Astrocyte of the spinal cord (primary cell): ENCODE measurements at regions not wholly inside any gene's neighbourhood (a gene's known extent, or its start where the extent isn't known, plus 50 kb on each side); places are given as distances from the start of the nearest gene placed in this dataset.

ENCODE experiments used
- DNase-seq: peaks from one replicate; pipeline ENCODE4 v3.0.0; 2011; ENCODE audit warnings: low read depth, low spot score
- H3K4me3 ChIP-seq: 2 replicates; pipeline ENCODE4 v1.5.1; 2011; ENCODE audit warnings: low read depth, mild to moderate bottlenecking, low read length, moderate library complexity
- CTCF ChIP-seq: IDR thresholded peaks from 2 replicates; pipeline ENCODE4 v1.5.1; 2012; ENCODE audit warnings: low read depth, mild to moderate bottlenecking, low read length, inconsistent platforms
- in situ Hi-C: cut with HindIII; loops from 2 replicates; pipeline ENCODE4 v1.10.0; 2017; ENCODE audit warnings: low sequenced_read_pairs

- in situ Hi-C loops = no loop called here
- no peak overlapping the region for H3K4me3 ChIP-seq
- TF ChIP-seq CTCF = peak; percentile 7
- no peak for DNase-seq
These were observed 501.1 kb downstream of the VRK1 start for GRCh38 chr14:97298331-97298730.

- no peak overlapping the region for H3K4me3 ChIP-seq
- no peak for TF ChIP-seq CTCF
- DNase-seq = no peak
- in situ Hi-C loops = no loop called here
These were observed 501.6 kb downstream of the VRK1 start for GRCh38 chr14:97298736-97299135.

- DNase-seq = no peak
- no peak overlapping the region for H3K4me3 ChIP-seq
- in situ Hi-C loops = no loop called here
- TF ChIP-seq CTCF = no peak
These were observed 502.5 kb downstream of the VRK1 start for GRCh38 chr14:97299661-97300060.

GRCh38 chr14:97301931-97302559 lies 504.9 kb downstream of the VRK1 start:
- no peak for DNase-seq
- in situ Hi-C loops = no loop called here
- no peak overlapping the region for H3K4me3 ChIP-seq
- no peak for TF ChIP-seq CTCF

GRCh38 chr14:97306133-97306759 lies 509.1 kb downstream of the VRK1 start:
- DNase-seq = peak; percentile 9
- in situ Hi-C loops = no loop called here
- no peak for TF ChIP-seq CTCF
- no peak overlapping the region for H3K4me3 ChIP-seq

- in situ Hi-C loops = no loop called here
These were observed 509.6 kb downstream of the VRK1 start for GRCh38 chr14:97306760-97307246.

More at GRCh38 chr14:97306760-97307246, 509.6 kb downstream of the VRK1 start:
- DNase-seq = peak; percentile 61
- H3K4me3 ChIP-seq = no peak overlapping the region
- no peak for TF ChIP-seq CTCF
